A549 (cell line): ENCODE measurements at regions not wholly inside any gene's neighbourhood (a gene's known extent, or its start where the extent isn't known, plus 50 kb on each side); places are given as distances from the start of the nearest gene placed in this dataset.
"Not testable (repeated sequence)": the region's sequence is repeated elsewhere in the genome, so short reads cannot be mapped to it uniquely, and the experiment has no call there.

Source experiments
- CHD4 ChIP-seq: fragments of 200-600 bp; sonication (generic); IDR thresholded peaks from 2 replicates; pipeline ENCODE4 v1.6.1; 2016; ENCODE audit warnings: antibody characterized with exemption, mild to moderate bottlenecking, borderline replicate concordance
- HDAC2 ChIP-seq: fragments of 200-600 bp; sonication (generic); IDR thresholded peaks from 2 replicates; pipeline ENCODE4 v1.6.1; 2016
- JUN ChIP-seq, 2 experiments: fragments of >200 bp; sonication (Bioruptor Twin); formaldehyde crosslinking; IDR thresholded peaks; 2 replicates in 1 of 2; 3 replicates in 1 of 2; pipeline ENCODE4 v1.6.1; 2016 to 2017
- MAFK ChIP-seq: fragments of 450-650 bp; IDR thresholded peaks from 2 replicates; pipeline ENCODE4 v1.6.1; 2014; ENCODE audit not compliant: partially characterized antibody
- SREBF2 ChIP-seq: fragments of 450-650 bp; IDR thresholded peaks from 2 replicates; pipeline ENCODE4 v1.6.1; 2014; ENCODE audit warnings: mild to moderate bottlenecking, moderate library complexity
- TF ChIP-seq, protein P1 (sequence below): fragments of >200 bp; sonication (Bioruptor Twin); formaldehyde crosslinking; IDR thresholded peaks from 3 replicates; pipeline ENCODE4 v1.5.1; 2016

DNA sequence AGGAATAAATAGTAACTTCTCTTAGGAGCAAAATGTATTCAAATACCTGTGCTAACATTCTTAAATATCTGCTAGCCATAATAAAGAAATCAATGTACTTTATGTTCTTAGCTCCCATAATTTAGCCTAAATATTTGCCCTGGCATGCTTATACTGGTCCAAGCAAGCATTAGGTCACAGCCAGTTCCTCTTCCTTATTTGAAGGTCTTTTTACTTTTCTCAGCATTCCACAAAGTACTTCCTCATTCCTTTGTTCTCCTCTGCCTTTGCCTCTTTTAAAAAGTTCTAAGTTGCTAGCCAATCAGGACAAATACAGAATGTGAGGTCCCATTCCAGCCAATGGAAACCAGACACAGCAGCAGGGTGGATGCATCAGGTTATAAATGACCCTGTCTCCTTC lies 102.9 kb upstream of the INTU start:
- TF ChIP-seq, protein P1, sequence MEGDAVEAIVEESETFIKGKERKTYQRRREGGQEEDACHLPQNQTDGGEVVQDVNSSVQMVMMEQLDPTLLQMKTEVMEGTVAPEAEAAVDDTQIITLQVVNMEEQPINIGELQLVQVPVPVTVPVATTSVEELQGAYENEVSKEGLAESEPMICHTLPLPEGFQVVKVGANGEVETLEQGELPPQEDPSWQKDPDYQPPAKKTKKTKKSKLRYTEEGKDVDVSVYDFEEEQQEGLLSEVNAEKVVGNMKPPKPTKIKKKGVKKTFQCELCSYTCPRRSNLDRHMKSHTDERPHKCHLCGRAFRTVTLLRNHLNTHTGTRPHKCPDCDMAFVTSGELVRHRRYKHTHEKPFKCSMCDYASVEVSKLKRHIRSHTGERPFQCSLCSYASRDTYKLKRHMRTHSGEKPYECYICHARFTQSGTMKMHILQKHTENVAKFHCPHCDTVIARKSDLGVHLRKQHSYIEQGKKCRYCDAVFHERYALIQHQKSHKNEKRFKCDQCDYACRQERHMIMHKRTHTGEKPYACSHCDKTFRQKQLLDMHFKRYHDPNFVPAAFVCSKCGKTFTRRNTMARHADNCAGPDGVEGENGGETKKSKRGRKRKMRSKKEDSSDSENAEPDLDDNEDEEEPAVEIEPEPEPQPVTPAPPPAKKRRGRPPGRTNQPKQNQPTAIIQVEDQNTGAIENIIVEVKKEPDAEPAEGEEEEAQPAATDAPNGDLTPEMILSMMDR: not testable (repeated sequence)
- not testable (repeated sequence) for TF ChIP-seq HDAC2; MAFK; JUN (IDR thresholded peaks at IDR 0.05); CHD4; SREBF2
